SKM-1 (cell line): ENCODE measurements at regions not wholly inside any gene's neighbourhood (a gene's known extent, or its start where the extent isn't known, plus 50 kb on each side); places are given as distances from the start of the nearest gene placed in this dataset.
"Not testable (repeated sequence)": the region's sequence is repeated elsewhere in the genome, so short reads cannot be mapped to it uniquely, and the experiment has no call there.

Source experiments
- DNase-seq: peaks from one replicate; lab custom pipeline; 2025; ENCODE audit not compliant: unreplicated experiment; lab: John Stamatoyannopoulos, UW

- no peak for DNase-seq
Measured at GRCh38 chr4:77220828-77221613, 64.0 kb downstream of the CCNG2 start.

- DNase-seq: no peak
Measured at GRCh38 chr4:77225022-77225421, 68.0 kb downstream of the CCNG2 start.

- DNase-seq: no peak
Measured at GRCh38 chr4:77226939-77227705, 70.1 kb downstream of the CCNG2 start.

- DNase-seq: no peak
Measured at GRCh38 chr4:77229433-77229832, 72.4 kb downstream of the CCNG2 start.

- no peak for DNase-seq
Measured at GRCh38 chr4:77232653-77233052, 75.6 kb downstream of the CCNG2 start.

- DNase-seq: no peak
Measured at GRCh38 chr4:77235289-77235854, 78.4 kb downstream of the CCNG2 start.

- no peak for DNase-seq
Measured at GRCh38 chr4:77236806-77237205, 79.8 kb downstream of the CCNG2 start.

GRCh38 chr4:77240469-77241066 lies 83.6 kb downstream of the CCNG2 start:
- peak; percentile 36 for DNase-seq

GRCh38 chr4:77248805-77249204 lies 91.8 kb downstream of the CCNG2 start:
- DNase-seq: no peak

GRCh38 chr4:77251751-77252150 lies 94.7 kb downstream of the CCNG2 start:
- no peak for DNase-seq

- DNase-seq: no peak
Measured at GRCh38 chr4:77263247-77263646, 106.2 kb downstream of the CCNG2 start.

- not testable (repeated sequence) for DNase-seq
Measured at GRCh38 chr4:77263976-77264375, 107.0 kb downstream of the CCNG2 start.

GRCh38 chr4:77264826-77265225 lies 107.8 kb downstream of the CCNG2 start:
- no peak for DNase-seq

GRCh38 chr4:77268108-77268507 lies 111.1 kb downstream of the CCNG2 start:
- DNase-seq: no peak

GRCh38 chr4:77269505-77269904 lies 112.5 kb downstream of the CCNG2 start:
- DNase-seq: no peak

GRCh38 chr4:77273412-77273811 lies 116.4 kb downstream of the CCNG2 start:
- no peak for DNase-seq

- not testable (repeated sequence) for DNase-seq
Measured at GRCh38 chr4:77279114-77279513, 122.1 kb downstream of the CCNG2 start.

- DNase-seq: no peak
Measured at GRCh38 chr4:77282305-77282704, 125.3 kb downstream of the CCNG2 start.

- no peak for DNase-seq
Measured at GRCh38 chr4:77284036-77284435, 127.0 kb downstream of the CCNG2 start.

GRCh38 chr4:77286906-77287305 lies 129.9 kb downstream of the CCNG2 start:
- DNase-seq: no peak

- DNase-seq: no peak
Measured at GRCh38 chr4:77293426-77293825, 136.4 kb downstream of the CCNG2 start.

GRCh38 chr4:77300996-77301395 lies 144.0 kb downstream of the CCNG2 start:
- not testable (repeated sequence) for DNase-seq
